Heart left ventricle (tissue), 13 donors: ENCODE measurements at regions not wholly inside any gene's neighbourhood (a gene's known extent, or its start where the extent isn't known, plus 50 kb on each side); places are given as distances from the start of the nearest gene placed in this dataset.

ENCODE experiments used
- CTCF ChIP-seq, 12 donors: fragments of 200-600 bp; sonication (generic) in 4 of 12; IDR thresholded peaks; one replicate each; pipeline versions ENCODE4 v1.5.0 to v1.8.0; 2018 to 2022; ENCODE audit warnings: antibody characterized with exemption in 12 of 12, mild to moderate bottlenecking in 5 of 12
- POLR2A ChIP-seq, 2 donors: fragments of 450-650 bp; IDR thresholded peaks; one replicate each; pipeline ENCODE4 v1.6.1; 2017; ENCODE audit warnings: antibody characterized with exemption in 2 of 2, mild to moderate bottlenecking in 2 of 2, moderate library complexity in 2 of 2
- donor health status: ischemic (EF 13 %, LVEDD 7.1; RV severe dilation, severe dysfunction).
- donor health status: DM: no; HTN: yes; CAD: no.
- donor health status: DM: no; HTN: no; CAD: no.
- donor health status: ischemic (EF 25% LVEDD 6.9; RV normal size, moderate dysfunction).
- donor health status: ischemic (EF 25% LVEDD 5.7; RV mildly dilated, moderate dysfunction).
- donor health status: ischemic (EF 35%, LVEDD 5.7; RV mildly dilated, moderate dysfunction).
- donor health status: nonischemic (EF 11% LVEDD 7.7; RV severe dilation, severe dysfunction).
- donor health status: DM: yes; HTN: yes; CAD: no.
- donor health status: PGD.
- donor health status: ischemic (EF 29% LVEDD 5.4; RV normal size, mild dysfunction).
- donor health status: nonischemic (EF 23%, LVEDD 6.1; RV moderate dilation, normal function).

- no peak for TF ChIP-seq CTCF (IDR thresholded peaks at IDR 0.05)
- no peak for TF ChIP-seq POLR2A (IDR thresholded peaks at IDR 0.05)
Observed at GRCh38 chr2:4098137-4098536, 394.8 kb downstream of the DCDC2C start.
